HG02943 (cell line): ENCODE measurements at regions not wholly inside any gene's neighbourhood (a gene's known extent, or its start where the extent isn't known, plus 50 kb on each side); places are given as distances from the start of the nearest gene placed in this dataset.

ENCODE experiments used
- ATAC-seq: cut with Tn5 transposase; IDR thresholded peaks from one replicate; pipeline ENCODE4 v1.9.1; 2021; ENCODE audit warnings: mild to moderate bottlenecking, low read depth, moderate library complexity; ENCODE audit not compliant: unreplicated experiment

GRCh38 chr9:73617586-73617985 is 465.9 kb downstream of the ANXA1 start:
- no peak for ATAC-seq

GRCh38 chr9:73640971-73641370 is 489.3 kb downstream of the ANXA1 start:
- no peak for ATAC-seq

- no peak for ATAC-seq
Observed at GRCh38 chr9:73643379-73644013, 491.8 kb downstream of the ANXA1 start.

DNA sequence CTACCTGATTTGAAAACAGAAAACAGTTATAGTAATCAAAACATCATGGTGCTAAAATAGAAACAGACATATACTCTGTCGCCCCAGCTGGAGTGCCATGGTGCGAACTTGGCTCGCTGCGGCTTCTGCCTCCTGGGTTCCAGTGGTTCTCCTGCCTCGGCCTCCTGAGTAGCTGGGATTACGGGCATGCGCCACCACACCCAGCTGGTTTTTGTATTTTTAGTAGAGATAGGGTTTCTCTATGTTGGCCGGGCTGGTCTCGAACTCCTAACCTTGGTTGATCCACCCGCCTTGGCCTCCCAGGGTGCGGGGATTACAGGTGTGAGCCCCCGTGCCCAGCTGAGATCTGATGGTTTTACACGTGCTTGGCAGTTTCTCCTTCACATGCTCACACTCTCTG is 495.9 kb downstream of the ANXA1 start:
- no peak for ATAC-seq

DNA sequence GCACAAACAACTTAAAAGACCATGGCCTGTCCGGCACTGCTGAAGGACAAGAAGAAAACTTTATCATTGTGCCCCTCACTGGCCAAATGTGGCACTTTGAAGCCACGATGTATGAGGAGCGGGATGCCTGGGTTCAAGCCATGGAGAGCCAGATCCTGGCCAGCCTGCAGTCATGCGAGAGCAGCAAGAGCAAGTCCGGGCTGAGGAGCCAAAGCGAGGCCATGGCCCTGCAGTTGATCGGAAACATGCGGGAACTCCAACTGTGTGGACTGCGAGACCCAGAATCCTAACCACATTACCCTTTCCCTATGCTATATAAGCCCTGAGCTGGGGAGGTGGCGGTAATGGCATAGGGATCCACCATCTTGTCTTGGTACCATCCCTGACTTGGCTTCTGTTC is 497.9 kb downstream of the ANXA1 start:
- no peak for ATAC-seq

- no peak for ATAC-seq
Observed at GRCh38 chr9:73655363-73655762, 503.7 kb downstream of the ANXA1 start.

- no peak for ATAC-seq
Observed at GRCh38 chr9:73655831-73656230, 504.2 kb downstream of the ANXA1 start.

DNA sequence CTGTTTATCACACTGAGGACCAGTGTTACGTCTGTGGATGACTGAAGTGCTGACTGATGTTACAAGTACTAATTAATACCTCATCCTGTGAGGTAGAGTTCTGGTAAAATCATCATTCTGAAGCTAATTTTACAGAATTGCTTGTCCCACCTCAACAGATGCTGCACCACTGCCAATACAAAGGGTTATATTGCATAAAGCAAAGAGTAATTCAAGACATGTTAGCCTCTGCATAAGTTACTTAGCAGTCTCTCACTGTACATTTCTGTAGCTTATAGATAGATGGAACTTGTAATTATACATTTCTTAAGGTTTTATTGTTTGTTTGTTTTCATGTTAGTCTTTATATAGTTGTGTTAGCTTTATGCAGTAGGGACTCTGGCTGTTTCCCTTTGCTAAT is 513.6 kb downstream of the ANXA1 start:
- no peak for ATAC-seq

DNA sequence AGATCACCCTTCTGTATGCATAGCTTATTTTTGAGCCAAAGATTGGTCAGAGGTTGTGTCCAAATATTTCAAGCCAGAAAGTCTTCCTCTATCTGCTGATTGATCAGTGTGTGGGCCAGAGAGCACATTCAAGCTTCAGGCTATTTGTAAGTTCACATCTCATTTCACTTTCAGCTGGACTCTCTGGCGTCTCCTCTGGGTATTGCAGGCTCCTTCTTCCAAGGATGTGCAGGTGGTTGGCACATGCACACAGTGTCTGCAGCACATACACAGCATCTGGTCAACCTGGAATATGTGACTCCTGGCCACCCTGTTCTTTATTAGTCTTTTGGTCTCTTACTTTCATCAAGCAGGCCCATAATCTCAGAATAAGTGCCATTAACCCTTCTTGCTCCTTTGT is 516.1 kb downstream of the ANXA1 start:
- ATAC-seq = no peak

DNA sequence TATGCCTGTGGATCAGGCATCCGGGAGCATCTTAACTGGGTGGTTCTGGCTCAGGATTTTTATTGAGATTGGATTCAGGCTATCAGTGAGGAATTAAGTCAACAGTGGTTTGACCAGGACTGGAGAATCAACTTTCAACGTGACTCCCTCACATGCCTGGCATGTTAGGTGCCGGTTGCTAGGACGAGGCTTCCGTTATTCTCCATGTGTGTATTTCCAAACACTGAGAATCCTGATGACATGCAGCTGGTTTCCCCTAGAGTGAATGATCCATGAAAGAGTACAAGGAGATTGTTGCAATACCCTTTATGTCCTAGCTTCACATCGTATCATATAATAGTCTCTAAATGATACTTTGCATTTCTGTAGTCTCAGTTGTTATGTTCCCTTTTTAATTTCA is 529.2 kb downstream of the ANXA1 start:
- no peak for ATAC-seq

DNA sequence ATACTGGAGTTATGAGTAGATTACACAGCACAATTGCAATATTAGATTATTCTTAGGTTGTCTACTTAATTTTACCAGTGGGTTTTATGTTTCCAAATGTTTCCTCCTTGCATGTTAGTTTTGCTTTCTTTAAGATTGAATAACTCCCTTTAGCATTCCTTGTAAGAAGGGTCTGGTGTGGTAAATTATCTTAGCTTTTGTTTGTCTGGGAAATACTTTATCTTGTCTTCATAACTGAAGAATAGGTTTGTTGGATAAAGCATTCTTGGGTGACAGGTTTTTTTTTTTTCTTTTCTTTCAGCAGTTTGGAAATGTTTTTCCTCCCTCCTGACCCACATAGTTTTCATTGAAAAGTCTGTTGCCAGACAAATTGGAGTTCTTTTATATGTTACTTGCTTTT is 531.1 kb downstream of the ANXA1 start:
- ATAC-seq = no peak

DNA sequence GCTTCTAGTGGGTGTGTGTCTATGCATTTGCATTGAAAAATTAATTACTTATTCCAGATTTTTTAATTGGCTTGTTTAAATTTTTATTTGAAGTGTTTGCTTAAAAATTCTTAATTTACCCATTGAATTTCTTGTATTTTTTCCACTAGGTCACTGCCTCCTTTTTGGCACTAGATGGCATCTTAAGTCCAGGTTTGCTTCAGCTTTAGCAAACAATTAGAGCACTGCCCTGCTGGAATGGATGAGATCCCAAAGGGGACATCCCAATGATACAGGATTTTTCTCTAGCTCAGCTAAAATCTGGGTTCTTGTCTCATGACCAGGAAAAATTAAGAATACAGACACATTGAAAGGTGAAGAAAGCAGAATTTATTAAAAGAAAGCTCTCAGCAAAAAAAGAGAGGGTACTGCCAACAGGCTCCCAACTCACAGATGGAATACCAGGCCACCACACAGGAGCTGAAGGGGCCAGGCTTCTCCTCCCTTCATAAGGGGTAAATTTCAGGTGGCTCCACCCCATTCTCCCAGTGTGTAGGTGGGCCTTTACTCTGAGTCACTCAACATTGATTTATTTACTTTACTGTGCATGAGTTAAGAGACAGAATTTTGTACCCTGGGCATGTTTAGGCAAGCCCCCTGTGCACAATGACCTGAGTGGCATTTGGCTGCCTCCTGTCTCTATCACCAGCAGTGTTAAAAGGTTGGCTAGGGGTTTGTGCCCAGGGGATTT is 532.4 kb downstream of the ANXA1 start:
- ATAC-seq = no peak

DNA sequence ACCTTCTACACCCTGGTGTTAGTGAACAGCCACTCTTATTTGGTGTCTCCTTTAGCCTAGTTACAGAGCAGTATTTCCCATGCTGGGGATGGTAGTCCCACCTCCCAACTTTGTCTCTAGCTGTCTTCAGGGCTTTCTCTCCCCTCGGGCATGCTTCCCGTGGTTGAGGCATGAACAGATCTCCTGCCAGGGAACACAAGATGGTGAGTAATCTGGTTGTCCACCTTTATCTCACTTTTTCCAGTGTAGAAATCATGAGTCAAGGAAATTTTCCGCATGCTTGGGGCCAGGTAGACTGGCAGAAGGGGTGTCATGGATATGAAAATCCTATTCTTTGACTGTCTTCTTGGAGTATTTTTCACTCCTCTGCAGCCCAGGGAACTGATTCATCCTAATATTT is 532.9 kb downstream of the ANXA1 start:
- ATAC-seq = no peak

GRCh38 chr9:73685786-73686185 is 534.1 kb downstream of the ANXA1 start:
- no peak for ATAC-seq

- no peak for ATAC-seq
Observed at GRCh38 chr9:73689051-73689870, 537.6 kb downstream of the ANXA1 start.

DNA sequence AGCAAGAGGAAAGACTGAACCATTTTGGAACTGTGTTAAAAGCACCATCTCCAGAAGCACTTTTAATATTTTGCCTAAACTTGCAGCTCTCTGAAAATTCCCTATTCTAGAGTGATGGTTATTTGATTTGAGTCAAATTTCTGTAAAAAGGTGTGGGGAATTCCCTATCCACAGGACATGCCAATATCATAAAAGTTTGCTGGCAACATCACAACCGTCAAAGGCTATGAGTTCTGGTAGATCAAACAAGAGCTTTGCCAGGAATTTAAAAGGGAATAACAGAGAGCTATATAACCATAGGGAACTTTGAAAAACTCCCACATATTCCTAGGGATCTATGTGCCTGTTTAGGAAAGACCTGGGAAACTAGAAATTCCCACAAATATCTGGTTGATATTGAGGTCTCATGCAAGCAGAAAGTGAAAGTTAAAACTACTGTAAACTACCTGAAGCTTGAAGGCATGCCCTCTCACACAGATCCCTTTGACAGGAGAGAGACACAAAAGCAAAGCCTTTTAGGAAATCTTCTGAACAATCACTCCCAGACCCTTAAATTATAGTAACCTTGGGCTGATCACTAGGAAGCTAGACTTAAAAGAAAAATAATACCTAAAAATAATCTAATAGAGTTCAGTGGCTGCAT is 549.9 kb downstream of the ANXA1 start:
- ATAC-seq = no peak

GRCh38 chr9:73714294-73714693 is 562.6 kb downstream of the ANXA1 start:
- no peak for ATAC-seq

DNA sequence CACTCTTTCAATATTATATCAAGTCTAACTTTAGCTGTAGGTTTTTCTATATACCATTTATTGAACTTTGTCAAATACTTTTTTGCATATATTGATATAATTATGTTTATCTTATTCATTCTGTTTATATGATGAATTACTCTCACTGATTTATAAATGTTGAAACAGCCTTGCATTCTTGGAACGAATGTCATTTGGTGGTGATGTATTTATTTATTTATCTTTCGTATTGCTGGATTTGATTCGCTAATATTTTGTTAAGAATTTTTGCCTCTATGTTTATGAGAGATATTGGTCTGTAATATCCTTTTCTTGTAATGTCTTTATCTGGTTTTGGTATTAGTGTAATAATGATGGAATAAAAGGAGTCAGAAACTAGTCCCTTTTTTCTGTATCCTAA is 563.9 kb downstream of the ANXA1 start:
- no peak for ATAC-seq

DNA sequence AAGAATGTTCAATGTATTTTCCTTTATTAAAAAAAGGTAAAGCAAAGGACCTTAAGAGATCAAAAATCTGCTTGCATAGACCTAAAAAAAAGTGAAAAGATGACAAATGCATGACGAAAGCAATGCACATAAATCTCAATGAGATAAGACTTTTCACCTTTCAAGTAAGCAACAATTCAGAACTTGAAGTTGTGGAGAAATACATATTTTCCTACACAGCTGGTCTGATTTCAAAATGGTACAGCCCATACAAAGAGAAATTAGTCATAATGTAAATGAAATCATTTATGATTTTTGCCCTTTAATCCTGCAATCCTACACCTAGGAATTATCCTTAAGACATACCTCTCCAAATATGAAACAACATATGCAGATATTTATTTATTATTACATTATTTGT is 568.0 kb downstream of the ANXA1 start:
- ATAC-seq = no peak

DNA sequence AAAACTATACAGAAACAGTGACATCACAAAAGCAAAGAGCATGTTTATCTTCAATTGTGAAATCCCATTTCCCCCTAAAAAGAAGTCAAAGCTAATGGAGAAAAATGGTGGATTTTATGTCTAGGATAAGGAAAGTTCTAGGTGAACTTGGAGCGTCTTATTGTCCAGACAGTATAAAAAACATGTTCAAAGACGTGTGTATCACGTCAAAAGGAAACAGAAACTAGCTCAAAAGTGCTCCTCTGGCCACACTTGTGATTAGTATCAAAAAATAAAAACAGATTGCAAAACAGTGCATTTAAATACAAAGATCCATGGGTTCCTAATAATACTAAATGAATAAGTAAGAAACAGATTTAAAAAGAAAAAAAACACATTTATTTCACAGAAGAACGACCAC is 568.9 kb downstream of the ANXA1 start:
- ATAC-seq = no peak

DNA sequence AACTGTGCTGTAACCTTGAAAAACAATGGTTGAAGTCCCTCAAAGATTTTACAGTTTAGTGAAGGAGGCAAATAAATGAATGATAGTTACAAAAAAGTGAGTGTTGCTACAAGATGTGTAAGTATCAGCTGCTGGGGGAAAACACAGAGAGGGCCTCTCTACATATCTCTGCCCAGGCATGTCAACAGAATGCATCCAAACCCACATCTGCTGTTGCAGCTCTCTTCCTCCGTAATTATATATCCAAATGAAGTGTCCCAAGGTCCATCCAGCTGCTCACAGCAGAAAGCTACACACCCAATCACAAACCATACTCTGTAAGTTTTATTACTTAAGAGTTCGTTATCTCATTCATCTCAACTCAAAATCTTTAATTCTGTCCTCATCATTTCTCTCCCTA is 584.6 kb downstream of the ANXA1 start:
- no peak for ATAC-seq
